Stimulated activated CD8-positive, alpha-beta memory T cell treated with anti-CD3 and anti-CD28 coated beads, Interleukin-4, amount 100 ng/mL, for 1 hour (primary cell): ENCODE measurements at regions not wholly inside any gene's neighbourhood (a gene's known extent, or its start where the extent isn't known, plus 50 kb on each side); places are given as distances from the start of the nearest gene placed in this dataset.
"Not testable (repeated sequence)": the region's sequence is repeated elsewhere in the genome, so short reads cannot be mapped to it uniquely, and the experiment has no call there.

Experiments
- DNase-seq, 2 donors: peaks; one replicate each; pipeline ENCODE4 v3.0.0-alpha.2; 2020; ENCODE audit warnings: low read depth in 2 of 2, low spot score in 1 of 2

DNA sequence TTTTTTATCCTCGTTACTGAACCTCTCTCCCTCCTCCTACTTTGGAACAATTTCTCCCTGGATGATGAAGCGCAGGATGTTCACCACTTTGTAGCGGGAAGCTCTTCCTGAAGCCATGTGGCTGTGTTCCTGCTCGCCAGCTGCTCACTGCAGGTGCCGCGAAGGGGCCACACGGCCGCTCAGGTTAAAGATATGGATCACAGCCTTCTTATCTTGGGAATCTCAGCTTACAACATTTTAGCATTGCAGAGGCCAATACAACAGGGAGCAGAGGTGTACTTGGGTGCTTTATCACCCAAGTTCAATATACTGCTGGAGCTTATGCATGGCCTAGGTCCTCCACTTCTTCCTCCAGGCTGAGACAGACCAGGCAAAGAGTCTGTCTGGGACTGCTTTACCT is 201.2 kb upstream of the G2E3 start:
- DNase-seq, result no peak

DNA sequence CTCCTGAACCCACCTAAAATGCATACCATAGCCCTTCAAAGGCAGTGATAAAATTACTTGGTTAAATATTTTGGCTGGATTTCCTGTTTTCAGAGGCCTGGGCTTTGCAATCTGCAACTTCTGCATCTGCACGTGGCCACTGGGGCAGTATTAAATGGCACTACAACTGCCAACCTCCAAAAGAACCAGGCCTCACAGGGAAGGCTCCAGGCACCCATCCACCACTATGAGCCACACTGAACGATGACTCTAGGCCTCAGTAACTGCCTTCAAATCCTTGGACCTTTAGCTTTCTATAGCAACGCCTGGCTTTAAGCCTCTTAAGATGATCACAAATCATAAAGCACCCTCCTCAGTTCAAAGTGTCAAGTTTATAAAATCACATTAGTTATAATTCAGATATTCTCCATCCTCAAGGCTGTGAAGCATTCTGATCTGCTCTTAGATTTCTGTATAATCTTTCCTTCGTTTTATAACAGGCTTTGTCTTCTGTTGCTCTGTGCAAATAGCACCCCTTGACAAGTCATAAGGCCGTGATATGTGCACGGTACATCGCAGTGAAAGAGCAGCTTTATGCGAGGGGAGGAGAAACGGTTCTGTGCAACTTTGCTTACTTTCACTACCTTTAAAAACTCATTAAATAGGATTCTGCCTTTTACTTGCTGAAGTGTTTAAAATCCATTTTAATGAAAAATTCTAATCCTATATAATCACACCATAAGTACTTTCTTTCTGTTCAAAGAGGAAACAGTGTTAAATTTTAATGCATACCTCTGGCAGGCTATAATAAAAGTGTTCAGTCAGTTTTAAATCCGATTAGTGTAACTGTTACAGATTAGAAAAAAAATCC is 196.4 kb upstream of the G2E3 start:
- no peak for DNase-seq

DNA sequence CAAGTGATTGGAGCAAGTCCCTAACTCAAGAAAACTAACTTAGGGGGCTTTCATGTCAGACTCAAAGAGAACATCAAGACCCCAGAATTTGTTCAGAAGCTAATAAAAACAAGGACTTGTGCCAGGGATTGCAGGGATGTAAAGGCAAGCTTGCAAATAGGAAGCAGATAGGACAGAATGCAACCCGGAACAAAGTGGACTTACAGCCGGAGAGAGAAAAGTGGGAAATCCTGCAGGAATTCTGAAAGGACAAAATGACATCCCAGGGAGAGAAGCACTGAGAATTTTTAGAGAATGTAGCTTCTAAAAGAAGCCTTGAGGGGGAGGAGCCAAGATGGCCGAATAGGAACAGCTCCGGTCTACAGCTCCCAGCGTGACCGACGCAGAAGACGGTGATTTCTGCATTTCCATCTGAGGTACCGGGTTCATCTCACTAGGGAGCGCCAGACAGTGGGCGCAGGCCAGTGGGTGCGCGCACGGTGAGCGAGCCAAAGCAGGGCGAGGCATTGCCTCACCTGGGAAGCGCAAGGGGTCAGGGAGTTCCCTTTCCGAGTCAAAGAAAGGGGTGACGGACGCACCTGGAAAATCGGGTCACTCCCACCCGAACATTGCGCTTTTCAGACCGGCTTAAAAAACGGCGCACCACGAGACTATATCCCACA is 195.6 kb upstream of the G2E3 start:
- not testable (repeated sequence) for DNase-seq

DNA sequence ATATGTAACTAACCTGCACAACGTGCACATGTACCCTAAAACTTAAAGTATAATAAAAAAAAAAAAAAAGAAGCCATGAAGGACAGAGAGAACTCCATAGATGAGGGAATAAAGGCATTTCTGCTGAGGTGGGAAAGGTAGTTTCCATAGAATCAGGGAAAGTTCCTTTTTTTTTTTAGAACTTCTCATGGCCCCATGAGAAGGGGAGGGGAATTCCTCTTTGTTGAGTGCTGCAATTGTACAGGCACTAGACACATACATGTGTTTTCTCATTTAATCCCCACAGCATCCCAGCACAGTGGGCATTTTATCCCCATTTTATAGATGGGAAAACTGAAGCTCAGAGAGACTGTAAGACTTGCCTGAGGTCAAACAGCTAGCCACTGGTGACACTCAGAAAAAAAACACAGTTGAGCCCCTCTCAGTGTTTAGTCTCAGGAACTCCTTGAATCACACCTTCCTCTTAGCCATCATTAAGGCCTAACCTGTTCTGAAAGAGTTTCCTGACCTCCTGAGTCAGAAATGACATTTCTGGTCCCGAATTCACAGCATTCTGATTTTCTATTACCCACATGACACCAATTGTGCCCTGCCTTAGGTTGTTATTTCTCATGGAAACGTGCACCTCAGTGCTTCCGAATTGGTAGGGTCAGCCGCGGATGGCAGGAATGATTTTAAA is 189.3 kb upstream of the G2E3 start:
- DNase-seq, result no peak

DNA sequence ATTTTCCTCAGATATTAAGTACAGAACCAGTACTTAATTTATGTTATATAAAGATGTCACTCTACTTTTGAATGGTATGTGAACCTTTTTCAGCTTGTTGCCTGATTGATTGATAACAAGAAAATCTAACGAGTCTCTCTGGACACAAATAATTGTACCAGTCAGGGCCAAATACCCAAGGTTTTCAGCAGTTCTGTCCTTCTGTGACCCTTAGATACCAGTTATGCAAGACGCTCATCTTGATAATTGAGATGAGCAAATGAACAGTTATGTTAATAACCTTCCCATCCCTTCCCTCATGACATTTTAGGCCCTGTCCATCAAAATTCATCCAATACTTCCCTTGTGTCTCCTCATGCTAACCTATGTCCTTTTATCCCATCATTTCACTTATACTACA is 185.9 kb upstream of the G2E3 start:
- DNase-seq, result no peak

DNA sequence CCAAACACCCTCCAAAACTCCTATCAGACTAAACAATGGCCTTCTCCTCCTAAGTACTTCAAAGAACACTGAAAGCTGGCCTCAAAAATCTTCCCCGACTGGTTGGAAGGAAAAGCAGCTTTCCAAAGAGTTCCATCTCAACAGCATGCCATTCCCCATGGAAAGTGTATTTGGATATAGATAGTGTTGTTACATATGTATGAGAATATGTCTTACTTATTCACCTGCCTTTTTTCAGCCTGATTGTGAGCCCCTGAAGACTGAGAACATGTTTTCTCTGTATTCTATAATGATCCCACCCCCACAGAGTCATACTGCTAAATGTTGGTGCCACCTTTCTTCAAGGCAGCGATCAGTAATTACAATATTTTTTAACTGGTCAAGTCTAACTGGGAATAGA is 185.4 kb upstream of the G2E3 start:
- DNase-seq, result no peak

DNA sequence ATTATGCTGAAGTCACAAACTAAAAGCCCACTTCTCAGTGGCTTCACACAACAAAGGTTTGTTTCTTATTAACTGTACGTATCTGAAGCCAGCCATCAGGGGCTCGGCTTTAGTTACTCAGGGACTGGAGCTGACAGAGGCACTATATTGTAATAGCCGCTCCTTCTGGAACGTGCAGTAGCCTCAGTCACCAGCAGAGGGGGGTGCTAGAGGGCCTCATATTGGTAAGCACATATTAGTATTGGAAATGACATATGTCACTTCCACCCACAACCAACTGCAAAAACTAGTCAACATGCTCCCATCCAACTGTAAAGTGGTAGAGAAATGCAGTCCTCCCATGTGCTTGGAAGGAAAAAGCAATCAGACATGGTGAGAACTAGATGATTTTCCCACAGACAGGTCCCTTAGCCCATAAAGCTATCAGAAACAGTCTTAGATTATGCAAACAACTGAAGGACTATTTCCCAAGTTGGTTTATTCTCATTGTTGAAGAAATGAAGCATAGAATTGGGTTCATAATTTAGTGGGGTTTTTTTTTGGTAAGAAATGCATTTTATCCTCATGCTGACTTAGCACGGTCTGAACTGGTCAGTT is 183.6 kb upstream of the G2E3 start:
- peak in 1 of 2 donors; percentile 32 for DNase-seq

DNA sequence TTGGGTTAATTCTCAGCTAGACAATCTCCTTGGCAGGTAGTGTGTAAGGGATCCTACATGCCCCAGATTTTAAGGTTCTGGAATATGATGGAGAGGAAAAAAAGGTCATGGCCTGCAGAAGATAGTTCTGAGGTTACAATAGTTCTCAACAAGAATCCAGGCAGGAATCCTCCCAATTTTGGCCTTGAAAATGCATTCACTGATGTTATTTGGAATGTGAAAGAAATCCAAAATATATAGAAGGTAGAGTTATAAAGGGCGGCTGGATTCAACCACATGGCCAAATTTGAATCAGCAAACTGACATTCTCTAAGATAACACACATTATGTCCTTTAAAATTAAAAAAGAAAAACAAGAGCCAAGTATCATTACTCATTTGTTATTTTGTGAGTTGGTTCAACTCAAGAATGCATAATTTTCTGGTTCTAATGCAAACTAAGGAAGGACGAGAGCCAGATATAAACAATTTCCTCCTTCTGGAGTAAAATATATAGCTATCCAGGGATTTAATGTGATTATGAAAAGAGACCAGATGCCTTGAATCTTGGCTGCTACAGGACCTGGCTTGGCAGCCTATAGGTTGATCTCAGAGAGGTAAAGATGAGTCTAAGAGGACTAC is 177.0 kb upstream of the G2E3 start:
- no peak for DNase-seq

DNA sequence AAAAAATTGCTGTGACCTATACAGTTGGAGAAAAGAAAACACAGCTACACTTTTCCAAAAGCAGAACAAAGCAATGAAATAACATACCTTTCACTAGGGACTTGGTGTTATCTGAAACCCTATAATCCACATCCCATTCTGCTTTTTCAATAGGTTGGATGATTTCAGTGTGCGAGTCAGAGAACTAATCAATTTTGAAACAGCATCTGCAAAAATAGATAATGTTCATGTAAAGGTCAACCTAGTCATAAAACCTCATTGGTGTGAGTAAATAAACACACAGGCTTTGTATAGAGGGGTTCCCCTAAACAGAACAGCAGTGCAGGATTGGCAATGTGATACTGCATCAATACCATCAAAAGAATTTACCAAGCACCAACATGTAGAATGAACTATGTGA is 173.0 kb upstream of the G2E3 start:
- DNase-seq, result no peak

DNA sequence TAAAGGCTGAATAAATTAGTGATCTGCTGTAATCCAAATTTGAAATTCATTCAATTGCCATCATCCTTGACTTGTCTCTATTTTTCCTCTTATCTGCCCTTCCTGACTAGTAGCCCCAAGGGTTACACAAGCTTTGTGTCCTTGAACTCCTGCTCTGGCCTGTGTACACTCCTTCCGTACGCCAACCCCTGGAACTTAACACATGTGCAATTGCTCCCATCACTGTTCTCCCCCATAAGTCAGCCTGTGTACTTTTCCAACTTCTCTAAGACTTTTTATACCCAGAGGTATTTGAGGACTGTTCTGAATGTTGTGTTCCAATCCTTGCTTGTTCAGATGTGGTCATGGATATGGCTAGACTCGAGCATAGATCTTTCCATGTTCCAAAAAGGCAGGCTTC is 171.1 kb upstream of the G2E3 start:
- no peak for DNase-seq

DNA sequence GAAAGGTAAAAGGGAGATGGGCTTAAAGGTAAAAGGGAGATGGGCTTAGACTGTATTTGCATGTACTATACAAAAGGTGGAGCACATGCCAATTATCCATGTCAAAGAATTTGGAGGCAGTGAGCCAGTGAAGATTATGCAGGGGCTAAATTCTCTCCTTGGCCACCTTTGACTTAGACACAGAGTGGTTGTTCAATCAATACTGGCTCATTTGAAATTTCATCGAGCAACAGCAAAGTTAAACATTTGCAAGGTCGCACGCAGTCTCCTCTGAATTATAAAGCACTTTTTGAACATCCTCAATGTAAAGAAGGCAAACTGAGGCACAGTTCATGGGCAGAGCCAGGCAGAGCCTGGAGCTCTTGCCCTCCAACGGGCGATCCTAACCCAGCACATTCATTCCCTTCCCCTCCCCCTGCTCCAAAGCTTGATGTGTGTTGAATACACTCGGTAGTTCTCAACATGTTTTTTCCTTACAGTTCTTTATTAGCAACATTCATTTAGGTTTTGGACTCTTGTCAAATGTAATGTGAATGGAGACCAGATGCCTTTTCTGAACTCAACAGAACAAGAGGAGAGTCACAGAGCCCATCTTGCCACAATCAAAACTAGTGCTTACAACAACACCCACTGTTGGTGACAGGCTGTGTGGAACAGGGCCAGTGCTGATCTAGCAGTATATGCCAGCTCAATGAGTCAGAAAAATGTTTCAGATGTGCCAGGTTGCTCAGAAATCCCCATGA is 169.7 kb upstream of the G2E3 start:
- no peak for DNase-seq

DNA sequence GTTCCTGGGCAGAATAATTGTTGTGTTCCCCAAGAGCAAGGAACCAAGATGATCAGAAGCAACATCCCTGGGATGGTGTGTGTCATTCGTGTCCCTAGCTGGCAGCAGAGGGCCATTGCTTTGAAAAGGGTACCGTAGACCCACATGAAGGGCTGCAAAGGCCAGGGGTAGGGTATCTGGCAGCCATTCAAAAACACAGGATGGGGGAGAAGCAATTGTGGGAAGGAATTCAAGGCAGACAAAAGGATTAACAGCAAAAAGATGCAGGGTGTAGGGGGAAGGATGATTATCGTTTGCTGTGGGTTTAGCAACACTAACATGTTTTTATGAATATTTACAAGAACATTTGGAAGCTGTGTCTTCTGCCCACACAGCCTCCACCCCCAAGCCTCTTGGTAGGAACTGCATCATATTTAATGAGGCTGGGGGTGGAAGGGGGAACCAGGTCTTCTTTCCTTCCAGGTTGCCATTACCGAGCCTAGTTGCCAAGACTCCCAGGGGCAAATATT is 169.0 kb upstream of the G2E3 start:
- no peak for DNase-seq

DNA sequence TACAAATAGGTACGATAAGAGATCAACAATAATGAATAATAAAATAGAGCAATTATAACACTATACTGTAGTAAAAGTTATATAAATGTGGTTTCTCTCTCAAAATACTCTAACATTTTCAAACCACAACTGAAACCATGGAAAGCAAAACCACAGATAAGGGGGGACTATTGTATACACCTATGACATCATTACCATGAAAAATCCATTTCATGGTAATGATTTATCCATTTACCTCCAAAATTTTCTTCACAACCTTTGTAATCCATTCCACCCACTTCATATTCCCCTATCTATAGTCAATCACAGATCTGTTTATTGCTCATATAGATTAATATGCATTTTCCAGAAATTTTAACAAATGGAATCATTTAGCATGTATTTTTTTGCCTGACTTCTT is 163.9 kb upstream of the G2E3 start:
- no peak for DNase-seq

DNA sequence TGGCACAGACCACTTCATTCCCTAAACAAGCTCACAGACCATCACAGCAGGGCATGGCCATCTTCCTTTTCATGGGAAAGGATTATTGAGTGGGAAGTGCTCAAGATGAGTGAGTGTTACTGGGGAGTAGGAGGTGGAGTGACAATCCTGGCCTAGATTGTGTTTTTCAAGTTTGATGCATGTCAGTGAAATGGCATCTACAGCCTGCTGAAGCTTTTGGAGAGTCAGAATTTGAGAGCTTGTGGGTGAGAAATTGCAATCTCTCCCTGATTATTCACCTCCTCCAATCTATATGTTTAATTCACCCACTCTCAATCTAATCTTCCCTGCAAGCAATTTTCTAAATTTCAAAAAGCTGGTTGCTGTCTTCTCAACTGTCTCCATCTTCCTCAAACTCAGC is 156.1 kb upstream of the G2E3 start:
- DNase-seq, result no peak

DNA sequence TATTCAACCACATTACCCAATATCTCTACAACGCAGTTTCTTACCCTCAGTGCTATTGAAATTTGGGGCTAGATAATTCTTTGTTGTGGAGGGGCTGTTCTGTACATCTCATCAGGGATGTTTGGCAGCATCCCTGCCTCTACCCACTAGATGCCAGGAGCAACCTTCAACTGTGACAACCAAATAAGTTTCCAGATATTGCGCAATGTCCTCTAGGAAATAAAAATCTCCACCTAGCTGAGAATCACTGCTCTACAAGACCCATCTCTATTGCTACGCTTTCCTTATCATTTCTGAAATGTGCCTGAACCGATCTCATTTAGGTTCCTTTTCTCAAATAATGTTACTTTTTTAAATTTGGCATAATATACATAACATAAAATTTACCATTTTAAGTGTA is 155.2 kb upstream of the G2E3 start:
- no peak for DNase-seq

DNA sequence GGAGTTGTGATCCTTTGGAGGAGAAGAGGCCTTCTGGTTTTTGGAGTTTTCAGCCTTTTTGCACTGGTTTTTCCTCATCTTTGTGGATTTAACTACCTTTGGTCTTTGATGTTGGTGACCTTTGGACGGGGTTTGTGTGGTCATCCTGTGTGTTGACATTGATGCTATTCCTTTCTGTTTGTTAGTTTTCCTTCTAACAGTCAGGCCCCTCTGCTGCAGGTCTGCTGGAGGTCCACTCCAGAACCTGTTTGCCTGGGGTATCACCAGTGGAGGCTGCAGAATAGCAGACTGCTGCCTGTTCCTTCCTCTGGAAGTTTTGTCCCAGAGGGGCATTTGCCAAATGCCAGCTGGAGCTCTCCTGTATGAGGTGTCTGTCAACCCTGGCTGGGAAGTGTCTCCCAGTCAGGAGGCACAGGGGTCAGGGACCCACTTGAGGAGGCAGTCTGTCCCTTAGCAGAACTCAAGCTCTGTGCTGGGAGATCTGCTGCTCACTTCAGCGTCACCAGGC is 149.4 kb upstream of the G2E3 start:
- DNase-seq, result not testable (repeated sequence)

DNA sequence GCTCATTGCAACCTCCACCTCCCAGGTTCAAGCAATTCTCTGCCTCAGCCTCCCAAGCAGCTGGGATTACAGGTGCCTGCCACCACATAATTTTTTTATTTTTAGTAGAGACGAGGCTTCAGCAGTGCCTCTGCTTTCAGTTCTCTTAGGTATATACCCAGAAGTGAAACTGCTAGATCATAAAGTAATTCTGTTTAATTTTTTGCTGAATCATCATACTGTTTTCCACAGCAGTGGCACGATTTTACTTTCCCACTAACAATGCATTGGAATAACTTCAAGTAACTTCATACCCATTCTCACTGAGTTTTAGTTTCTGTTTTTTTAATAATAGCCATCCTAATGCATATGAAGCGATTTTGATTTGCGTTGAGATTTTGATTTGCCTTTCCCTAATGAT is 148.0 kb upstream of the G2E3 start:
- no peak for DNase-seq

DNA sequence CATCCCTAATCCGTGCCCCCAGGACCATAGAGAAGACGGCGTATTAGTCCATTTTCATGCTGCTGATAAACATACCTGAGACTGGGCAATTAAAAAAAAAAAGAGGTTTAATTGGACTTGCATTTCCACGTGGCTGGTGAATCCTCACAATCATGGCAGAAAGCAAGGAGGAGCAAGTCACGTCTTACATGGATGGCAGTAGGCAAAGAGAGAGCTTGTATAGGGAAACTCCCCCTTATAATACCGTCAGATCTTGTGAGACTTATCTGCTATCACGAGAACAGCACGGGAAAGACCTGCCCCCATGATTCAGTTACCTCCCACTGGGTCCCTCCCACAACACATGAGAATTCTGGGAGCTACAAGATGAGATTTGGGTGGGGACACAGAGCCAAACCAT is 145.8 kb upstream of the G2E3 start:
- DNase-seq, result not testable (repeated sequence)

DNA sequence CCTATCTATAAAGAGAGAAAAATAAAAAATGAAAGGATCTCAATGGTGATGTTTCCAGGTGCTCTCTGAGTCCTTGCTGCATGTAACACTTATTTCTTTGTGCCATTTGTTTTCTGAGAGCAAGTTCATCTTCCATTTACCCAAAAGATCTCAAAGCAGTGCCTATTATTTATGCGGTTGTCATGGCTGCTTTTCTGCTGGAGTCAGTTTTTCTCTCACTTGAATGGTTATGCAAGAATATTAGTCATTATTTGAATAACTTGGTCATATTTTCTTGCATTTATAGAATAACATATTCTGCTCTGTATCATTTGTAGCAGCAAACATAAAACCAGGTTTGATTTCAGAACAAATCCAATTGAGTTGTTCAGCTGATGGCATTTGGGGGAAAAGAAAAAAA is 141.8 kb upstream of the G2E3 start:
- no peak for DNase-seq

DNA sequence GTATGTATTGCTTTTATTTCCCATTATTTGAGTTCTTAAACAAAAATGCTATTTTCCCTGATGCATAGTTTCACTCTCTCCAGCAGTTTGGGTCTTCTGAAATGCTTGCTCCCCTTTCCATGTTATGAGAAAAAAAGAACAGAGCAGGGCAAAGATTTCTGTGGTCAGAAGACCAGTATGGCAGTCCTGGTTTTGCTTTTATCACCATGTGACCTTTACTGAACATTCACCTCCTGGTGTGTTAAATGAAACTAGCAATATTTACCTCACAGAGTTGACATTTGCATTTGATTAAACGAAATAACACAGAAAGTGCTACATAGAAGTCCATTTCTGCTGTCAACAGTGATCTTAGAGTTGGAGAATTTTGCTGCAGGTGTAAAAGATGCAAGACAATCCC is 141.0 kb upstream of the G2E3 start:
- no peak for DNase-seq
